ENCODE measurements at regions not wholly inside any gene's neighbourhood (a gene's known extent, or its start where the extent isn't known, plus 50 kb on each side); places are given as distances from the start of the nearest gene placed in this dataset.

DNA sequence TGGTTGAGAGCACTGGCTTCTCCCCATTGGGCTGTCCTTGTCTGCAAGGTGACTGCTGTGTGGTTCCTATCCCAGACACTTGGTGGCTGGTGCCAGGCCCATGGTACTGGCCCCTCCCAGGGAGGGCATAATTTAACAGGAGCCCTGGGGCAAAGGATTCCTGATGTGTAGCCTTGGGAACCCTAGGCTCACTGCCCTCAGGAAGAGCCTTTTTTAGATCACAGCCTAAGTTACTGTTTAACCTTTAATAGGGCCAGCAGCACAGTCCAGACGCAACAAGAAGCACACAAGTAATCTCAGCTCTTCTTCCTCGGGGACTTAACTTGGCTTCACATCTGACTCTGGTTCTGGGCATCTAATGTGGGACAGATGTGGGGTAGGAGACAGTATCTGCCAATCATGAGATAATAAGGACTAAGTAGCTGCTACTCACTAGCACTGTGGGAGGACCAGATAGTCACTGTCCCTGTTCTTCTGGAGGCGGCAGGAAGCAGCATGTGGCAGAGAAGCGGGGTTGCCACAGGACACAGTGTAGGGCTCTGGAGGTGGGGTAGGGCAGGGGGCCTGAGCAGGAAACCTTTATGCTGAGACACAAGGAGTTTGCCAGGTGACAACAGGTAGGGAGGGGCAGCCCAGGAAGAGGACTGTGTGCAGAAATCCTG, 136.3 kb downstream of the TMEM17 start:
- TF ChIP-seq, protein P1, sequence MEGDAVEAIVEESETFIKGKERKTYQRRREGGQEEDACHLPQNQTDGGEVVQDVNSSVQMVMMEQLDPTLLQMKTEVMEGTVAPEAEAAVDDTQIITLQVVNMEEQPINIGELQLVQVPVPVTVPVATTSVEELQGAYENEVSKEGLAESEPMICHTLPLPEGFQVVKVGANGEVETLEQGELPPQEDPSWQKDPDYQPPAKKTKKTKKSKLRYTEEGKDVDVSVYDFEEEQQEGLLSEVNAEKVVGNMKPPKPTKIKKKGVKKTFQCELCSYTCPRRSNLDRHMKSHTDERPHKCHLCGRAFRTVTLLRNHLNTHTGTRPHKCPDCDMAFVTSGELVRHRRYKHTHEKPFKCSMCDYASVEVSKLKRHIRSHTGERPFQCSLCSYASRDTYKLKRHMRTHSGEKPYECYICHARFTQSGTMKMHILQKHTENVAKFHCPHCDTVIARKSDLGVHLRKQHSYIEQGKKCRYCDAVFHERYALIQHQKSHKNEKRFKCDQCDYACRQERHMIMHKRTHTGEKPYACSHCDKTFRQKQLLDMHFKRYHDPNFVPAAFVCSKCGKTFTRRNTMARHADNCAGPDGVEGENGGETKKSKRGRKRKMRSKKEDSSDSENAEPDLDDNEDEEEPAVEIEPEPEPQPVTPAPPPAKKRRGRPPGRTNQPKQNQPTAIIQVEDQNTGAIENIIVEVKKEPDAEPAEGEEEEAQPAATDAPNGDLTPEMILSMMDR (IDR thresholded peaks at IDR 0.05): no peak
- H3K27me3 Mint-ChIP-seq (ENCODE audit: unreplicated experiment): peaks cover 9% of the 10 kb centered on the region
- H3K36me3 Mint-ChIP-seq (ENCODE audit: unreplicated experiment): peaks cover 3% of the 10 kb centered on the region
- no peaks in the 10 kb centered on the region for H3K4me1 Mint-ChIP-seq (ENCODE audit: unreplicated experiment)
- H3K27ac Mint-ChIP-seq (ENCODE audit: unreplicated experiment): no peak overlapping the region
- H3K9me3 Mint-ChIP-seq (ENCODE audit: unreplicated experiment): peaks cover 9% of the 10 kb centered on the region
- DNase-seq (ENCODE audit: extremely low spot score, unreplicated experiment): no peak
- no peak overlapping the region for H3K4me3 Mint-ChIP-seq (ENCODE audit: unreplicated experiment)

DNA sequence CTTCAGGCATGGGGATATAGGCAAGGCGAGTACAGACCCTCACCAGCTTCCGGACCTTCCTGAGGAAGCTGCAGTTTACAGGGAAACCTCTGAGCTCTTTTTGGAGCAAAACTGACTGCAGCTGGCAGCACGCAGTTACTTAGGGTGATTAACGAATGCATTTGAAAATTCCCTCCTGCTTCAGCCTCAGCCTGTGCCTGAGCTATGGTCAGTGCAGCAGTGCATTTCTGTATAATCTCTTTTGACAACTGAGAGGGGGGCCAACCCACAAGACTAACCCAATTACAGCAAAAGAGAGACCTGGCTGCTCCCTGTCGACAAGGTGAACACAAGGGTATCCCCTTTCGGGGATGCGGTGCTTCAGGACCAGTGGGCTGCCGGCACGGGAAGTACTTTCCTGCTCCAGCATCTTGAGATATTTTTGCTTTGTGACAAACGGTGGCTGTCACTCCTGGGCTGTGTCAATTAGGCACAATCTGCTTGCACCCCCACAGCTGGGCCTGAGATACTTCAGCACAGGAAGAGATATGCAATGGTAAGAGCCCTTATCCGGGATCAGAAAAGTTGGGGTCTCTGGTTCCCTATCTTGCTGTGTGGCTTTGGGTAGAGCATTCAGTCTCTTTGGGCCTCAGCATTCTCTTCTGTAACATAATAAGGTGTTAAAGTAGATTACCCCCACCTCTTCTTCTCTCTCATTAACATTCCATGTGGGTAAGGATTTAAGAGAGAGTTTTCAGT, 141.0 kb downstream of the TMEM17 start:
- H3K4me1 Mint-ChIP-seq (ENCODE audit: unreplicated experiment): no peaks in the 10 kb centered on the region
- peaks cover 2% of the 10 kb centered on the region for H3K27me3 Mint-ChIP-seq (ENCODE audit: unreplicated experiment)
- no peak overlapping the region for H3K4me3 Mint-ChIP-seq (ENCODE audit: unreplicated experiment)
- no peak for DNase-seq (ENCODE audit: extremely low spot score, unreplicated experiment)
- H3K9me3 Mint-ChIP-seq (ENCODE audit: unreplicated experiment): no peaks in the 10 kb centered on the region
- no peak overlapping the region for H3K27ac Mint-ChIP-seq (ENCODE audit: unreplicated experiment)
- TF ChIP-seq, protein P1 (IDR thresholded peaks at IDR 0.05): no peak
- no peaks in the 10 kb centered on the region for H3K36me3 Mint-ChIP-seq (ENCODE audit: unreplicated experiment)

DNA sequence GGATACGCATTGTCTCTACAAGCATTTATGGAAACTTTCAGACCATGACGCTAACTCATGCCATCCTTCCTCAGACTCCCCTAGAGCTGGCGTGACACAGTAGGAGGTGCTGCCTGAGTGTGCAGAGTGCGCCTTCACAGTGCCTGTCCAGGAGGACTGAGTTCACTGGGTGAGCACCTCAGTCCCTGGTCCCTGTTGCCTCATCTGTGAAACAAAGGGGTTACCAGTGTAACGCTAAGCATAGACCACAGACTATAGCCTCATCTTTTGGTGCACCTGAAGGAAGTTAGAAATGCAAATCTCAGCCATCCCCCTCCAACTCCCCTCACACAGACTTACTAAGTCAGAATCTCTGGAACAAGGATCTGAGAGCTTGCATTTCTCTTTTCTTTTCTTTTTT, 142.8 kb downstream of the TMEM17 start:
- DNase-seq (ENCODE audit: extremely low spot score, unreplicated experiment): no peak
- H3K9me3 Mint-ChIP-seq (ENCODE audit: unreplicated experiment): no peaks in the 10 kb centered on the region
- no peaks in the 10 kb centered on the region for H3K36me3 Mint-ChIP-seq (ENCODE audit: unreplicated experiment)
- H3K4me1 Mint-ChIP-seq (ENCODE audit: unreplicated experiment): no peaks in the 10 kb centered on the region
- H3K4me3 Mint-ChIP-seq (ENCODE audit: unreplicated experiment): no peak overlapping the region
- TF ChIP-seq, protein P1 (IDR thresholded peaks at IDR 0.05): no peak
- H3K27ac Mint-ChIP-seq (ENCODE audit: unreplicated experiment): no peak overlapping the region
- H3K27me3 Mint-ChIP-seq (ENCODE audit: unreplicated experiment): peaks cover 2% of the 10 kb centered on the region

DNA sequence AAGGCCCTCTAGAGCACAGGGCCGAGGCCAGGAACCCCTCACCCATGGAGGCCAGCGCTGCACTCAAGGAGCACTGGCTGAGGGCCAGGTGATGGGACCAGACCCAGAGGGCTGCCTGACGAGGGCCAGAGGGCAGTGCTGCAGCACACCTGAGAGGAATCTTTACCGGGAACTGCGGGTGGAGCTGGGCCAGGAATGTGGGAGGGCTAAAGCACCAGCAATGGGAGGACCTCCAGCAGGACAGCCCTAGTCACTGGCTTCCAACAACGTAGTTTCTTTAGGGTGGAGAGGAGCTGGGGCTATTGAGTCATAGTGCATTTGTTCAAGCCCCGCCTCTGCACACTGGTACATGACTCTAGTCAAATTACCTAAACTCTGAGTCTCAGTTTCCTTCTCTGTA, 143.4 kb downstream of the TMEM17 start:
- TF ChIP-seq, protein P1 (IDR thresholded peaks at IDR 0.05): no peak
- Mint-ChIP-seq H3K4me1 (ENCODE audit: unreplicated experiment) (no peaks in the 10 kb centered on the region), H3K27ac (ENCODE audit: unreplicated experiment) (no peak overlapping the region), H3K27me3 (ENCODE audit: unreplicated experiment) (peaks cover 2% of the 10 kb centered on the region), H3K4me3 (ENCODE audit: unreplicated experiment) (no peak overlapping the region), H3K9me3 (ENCODE audit: unreplicated experiment) (no peaks in the 10 kb centered on the region), H3K36me3 (ENCODE audit: unreplicated experiment) (no peaks in the 10 kb centered on the region)
- DNase-seq (ENCODE audit: extremely low spot score, unreplicated experiment): no peak

DNA sequence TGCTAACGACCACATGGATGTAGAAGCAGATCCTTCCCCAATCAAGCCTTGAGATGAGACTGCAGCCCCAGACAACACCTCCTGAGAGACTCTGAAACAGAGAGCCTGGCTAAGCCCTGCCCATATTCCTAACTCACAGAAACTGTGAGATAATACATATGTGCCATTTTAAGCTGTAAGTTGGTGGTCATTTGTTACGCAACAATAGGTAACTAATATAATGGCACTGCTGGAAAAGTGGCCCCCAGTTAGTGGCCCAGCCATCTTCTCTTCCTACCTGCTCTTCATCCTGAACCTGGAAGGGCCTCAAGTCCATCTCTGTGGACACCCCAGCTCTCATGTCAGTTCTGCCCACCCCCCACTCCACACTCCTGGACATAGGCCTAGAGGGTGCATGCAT, 144.0 kb downstream of the TMEM17 start:
- no peak overlapping the region for H3K27ac Mint-ChIP-seq (ENCODE audit: unreplicated experiment)
- peaks cover 2% of the 10 kb centered on the region for H3K27me3 Mint-ChIP-seq (ENCODE audit: unreplicated experiment)
- H3K36me3 Mint-ChIP-seq (ENCODE audit: unreplicated experiment): no peaks in the 10 kb centered on the region
- no peak for DNase-seq (ENCODE audit: extremely low spot score, unreplicated experiment)
- H3K9me3 Mint-ChIP-seq (ENCODE audit: unreplicated experiment): no peaks in the 10 kb centered on the region
- no peaks in the 10 kb centered on the region for H3K4me1 Mint-ChIP-seq (ENCODE audit: unreplicated experiment)
- H3K4me3 Mint-ChIP-seq (ENCODE audit: unreplicated experiment): no peak overlapping the region
- TF ChIP-seq, protein P1 (IDR thresholded peaks at IDR 0.05): no peak
